H9 (cell line): ENCODE measurements at regions not wholly inside any gene's neighbourhood (a gene's known extent, or its start where the extent isn't known, plus 50 kb on each side); places are given as distances from the start of the nearest gene placed in this dataset.

Experiments
- DNase-seq: peaks from one replicate; pipeline ENCODE4 v3.0.0-alpha.2; 2017
- H2AFZ ChIP-seq: one replicate; pipeline ENCODE4 v1.6.1; 2013; ENCODE audit warnings: mild to moderate bottlenecking, low read length, control low read depth, moderate library complexity
- H2AK5ac ChIP-seq: 2 replicates; pipeline ENCODE4 v1.6.1; 2013; ENCODE audit warnings: low read length, control low read depth, mixed read lengths; ENCODE audit not compliant: insufficient read length
- H2BK120ac ChIP-seq: one replicate; pipeline ENCODE4 v1.6.1; 2013; ENCODE audit warnings: low read depth, mild to moderate bottlenecking, low read length, control low read depth, inconsistent platforms; ENCODE audit not compliant: poor library complexity, severe bottlenecking
- H2BK12ac ChIP-seq: 2 replicates; pipeline ENCODE4 v1.6.1; 2013; ENCODE audit warnings: low read length, control low read depth, mixed read lengths, low read depth; ENCODE audit not compliant: insufficient read length
- H2BK15ac ChIP-seq: 2 replicates; pipeline ENCODE4 v1.6.1; 2013; ENCODE audit warnings: low read depth, low read length, control low read depth
- H2BK20ac ChIP-seq: one replicate; pipeline ENCODE4 v1.6.1; 2013; ENCODE audit warnings: low read depth, mild to moderate bottlenecking, low read length, control low read depth, inconsistent platforms; ENCODE audit not compliant: poor library complexity, severe bottlenecking
- H2BK5ac ChIP-seq: 2 replicates; pipeline ENCODE4 v1.6.1; 2013; ENCODE audit warnings: low read length, control low read depth, mixed read lengths; ENCODE audit not compliant: insufficient read length
- H3K14ac ChIP-seq: 2 replicates; pipeline ENCODE4 v1.6.1; 2013; ENCODE audit warnings: low read length, control low read depth; ENCODE audit not compliant: insufficient read depth
- H3K18ac ChIP-seq: 2 replicates; pipeline ENCODE4 v1.6.1; 2013; ENCODE audit warnings: low read depth, mild to moderate bottlenecking, mixed read lengths, low read length, control low read depth; ENCODE audit not compliant: insufficient read length
- H3K23ac ChIP-seq: 2 replicates; pipeline ENCODE4 v1.6.1; 2013; ENCODE audit warnings: low read length, control low read depth, mixed read lengths, low read depth; ENCODE audit not compliant: insufficient read length
- H3K23me2 ChIP-seq: 2 replicates; pipeline ENCODE4 v1.6.1; 2013; ENCODE audit warnings: low read depth, mild to moderate bottlenecking, mixed read lengths, low read length, control low read depth; ENCODE audit not compliant: insufficient read length, poor library complexity, severe bottlenecking
- H3K27ac ChIP-seq: 2 replicates; pipeline ENCODE4 v1.5.1; 2013; ENCODE audit warnings: low read length, control low read depth, mixed read lengths, low read depth; ENCODE audit not compliant: insufficient read length
- H3K27me3 ChIP-seq: 2 replicates; pipeline ENCODE4 v1.6.1; 2013; ENCODE audit warnings: low read length, control low read depth, inconsistent platforms; ENCODE audit not compliant: insufficient read depth
- H3K4ac ChIP-seq: 2 replicates; pipeline ENCODE4 v1.6.1; 2013; ENCODE audit warnings: low read depth, mild to moderate bottlenecking, control low read depth, inconsistent platforms, low read length, moderate library complexity
- H3K4me1 ChIP-seq: 2 replicates; pipeline ENCODE4 v1.6.1; 2013; ENCODE audit warnings: low read length, control low read depth, inconsistent platforms; ENCODE audit not compliant: insufficient read depth
- H3K4me2 ChIP-seq: 2 replicates; pipeline ENCODE4 v1.6.1; 2013; ENCODE audit warnings: low read length, control low read depth, mixed read lengths; ENCODE audit not compliant: insufficient read length, insufficient read depth
- H3K56ac ChIP-seq: 2 replicates; pipeline ENCODE4 v1.6.1; 2013; ENCODE audit warnings: low read depth, mild to moderate bottlenecking, mixed read lengths, low read length, control low read depth; ENCODE audit not compliant: insufficient read length
- H3K79me1 ChIP-seq: 2 replicates; pipeline ENCODE4 v1.6.1; 2013; ENCODE audit warnings: low read depth, mild to moderate bottlenecking, moderate library complexity, low read length, control low read depth, inconsistent platforms; ENCODE audit not compliant: insufficient read depth, poor library complexity, severe bottlenecking
- H3K79me2 ChIP-seq: 2 replicates; pipeline ENCODE4 v1.6.1; 2013; ENCODE audit warnings: low read length, control low read depth, inconsistent platforms; ENCODE audit not compliant: insufficient read depth
- H3K9ac ChIP-seq: 2 replicates; pipeline ENCODE4 v1.6.1; 2013; ENCODE audit warnings: low read length, control low read depth, mixed read lengths; ENCODE audit not compliant: insufficient read length; ENCODE audit errors: extremely low read depth
- H3K9me3 ChIP-seq: one replicate; pipeline ENCODE4 v1.6.1; 2013; ENCODE audit warnings: low read depth, low read length, inconsistent platforms; ENCODE audit not compliant: control insufficient read depth
- H3T11ph ChIP-seq: one replicate; pipeline ENCODE4 v1.6.1; 2013; ENCODE audit warnings: mild to moderate bottlenecking, low read length, control low read depth, inconsistent platforms
- H4K20me1 ChIP-seq: one replicate; pipeline ENCODE4 v1.6.1; 2013; ENCODE audit not compliant: control insufficient read depth, insufficient read length, insufficient read depth
- H4K5ac ChIP-seq: 2 replicates; pipeline ENCODE4 v1.6.1; 2013; ENCODE audit warnings: low read depth, mild to moderate bottlenecking, mixed read lengths, low read length, control low read depth; ENCODE audit not compliant: insufficient read length
- H4K8ac ChIP-seq: replicated peaks from 2 replicates; pipeline ENCODE4 v1.6.1; 2013; ENCODE audit warnings: low read length, control low read depth, mixed read lengths, low read depth; ENCODE audit not compliant: insufficient read length
- H4K91ac ChIP-seq: 2 replicates; pipeline ENCODE4 v1.6.1; 2013; ENCODE audit warnings: low read depth, mild to moderate bottlenecking, moderate library complexity, mixed read lengths, low read length, control low read depth; ENCODE audit not compliant: insufficient read length
- H3K27ac Mint-ChIP-seq, 3 experiments: 2 replicates in 2 of 3; 3 replicates in 1 of 3; pipeline ENCODE4 v1.8.0; 2020 to 2021; ENCODE audit warnings: mixed read lengths in 3 of 3, mild to moderate bottlenecking in 1 of 3, moderate library complexity in 1 of 3
- H3K27me3 Mint-ChIP-seq: 2 replicates; pipeline ENCODE4 v1.8.0; 2021; ENCODE audit warnings: low read depth, mild to moderate bottlenecking, moderate library complexity, mixed read lengths
- H3K36me3 Mint-ChIP-seq, 3 experiments: 2 replicates in 2 of 3; 3 replicates in 1 of 3; pipeline ENCODE4 v1.8.0; 2020 to 2021; ENCODE audit warnings: low read depth in 3 of 3, mixed read lengths in 3 of 3; ENCODE audit not compliant: insufficient read depth in 1 of 3
- H3K4me1 Mint-ChIP-seq, 2 experiments: 2 replicates each; pipeline ENCODE4 v1.8.0; 2020; ENCODE audit warnings: mixed read lengths in 2 of 2
- H3K4me3 Mint-ChIP-seq, 2 experiments: 2 replicates in 1 of 2; 3 replicates in 1 of 2; pipeline ENCODE4 v1.8.0; 2020 to 2021; ENCODE audit warnings: mild to moderate bottlenecking in 2 of 2, mixed read lengths in 2 of 2, moderate library complexity in 1 of 2
- H3K9me3 Mint-ChIP-seq, 2 experiments: 2 replicates in 1 of 2; 3 replicates in 1 of 2; pipeline ENCODE4 v1.8.0; 2020; ENCODE audit warnings: mild to moderate bottlenecking in 2 of 2, mixed read lengths in 2 of 2, moderate library complexity in 1 of 2
- CTCF ChIP-seq: fragments of 200-600 bp; sonication (generic); conservative IDR thresholded peaks from 3 replicates; pipeline ENCODE4 v1.8.0; 2021; ENCODE audit warnings: antibody characterized with exemption, mild to moderate bottlenecking
- WGBS: extraction: QIAGEN DNeasy Blood & Tissue Kit; methylation state at CpG from one replicate; pipeline ENCODE4 v1.1.7; 2013; ENCODE audit warnings: missing lambda C conversion rate, low lambda C conversion rate, mixed read lengths; ENCODE audit not compliant: insufficient read length; ENCODE audit errors: extremely low coverage; 5-methylcytosine and 5-hydroxymethylcytosine counted together

- no peaks in the 10 kb centered on the region for H4K20me1 ChIP-seq
- Mint-ChIP-seq H3K36me3 (no peaks in the 10 kb centered on the region), H3K4me3 (no peak overlapping the region), H3K27me3 (peaks cover 3% of the 10 kb centered on the region; the same call in 1 of the 2 replicates), H3K27ac (no peak overlapping the region), H3K9me3 (no peaks in the 10 kb centered on the region), H3K4me1 (peaks cover 20 to 22% of the 10 kb centered on the region in 2 experiments)
- H2BK12ac ChIP-seq = no peak overlapping the region
- no peak overlapping the region for H4K8ac ChIP-seq
- H4K5ac ChIP-seq = no peak overlapping the region
- DNase-seq = no peak
- H3K18ac ChIP-seq = no peak overlapping the region
- H3T11ph ChIP-seq = no peak overlapping the region
- no peak overlapping the region for H3K4ac ChIP-seq
- H3K4me1 ChIP-seq = peaks cover 2% of the 10 kb centered on the region; the same call in 1 of the 2 replicates
- no peak for TF ChIP-seq CTCF
- no peak overlapping the region for H3K9ac ChIP-seq
- H3K79me2 ChIP-seq = no peaks in the 10 kb centered on the region
- no peak overlapping the region for H2BK15ac ChIP-seq
- no peak overlapping the region for H2AFZ ChIP-seq
- no peak overlapping the region for H2AK5ac ChIP-seq
- no peak overlapping the region for H2BK120ac ChIP-seq
- H2BK20ac ChIP-seq = no peak overlapping the region
- H4K91ac ChIP-seq = no peak overlapping the region
- no peak overlapping the region for H2BK5ac ChIP-seq
- H3K23me2 ChIP-seq = no peaks in the 10 kb centered on the region
- no CpG with 5 or more reads among the region's 2 CpGs for WGBS
- H3K56ac ChIP-seq = no peak overlapping the region
- no peaks in the 10 kb centered on the region for H3K9me3 ChIP-seq
- no peak overlapping the region for H3K14ac ChIP-seq
- no peaks in the 10 kb centered on the region for H3K79me1 ChIP-seq
- H3K27me3 ChIP-seq = no peaks in the 10 kb centered on the region
- H3K4me2 ChIP-seq = no peak overlapping the region
- H3K23ac ChIP-seq = no peak overlapping the region
- no peak overlapping the region for H3K27ac ChIP-seq
Observed at GRCh38 chr20:11791316-11791715, 126.4 kb upstream of the BTBD3 start.
